ENCODE measurements at regions not wholly inside any gene's neighbourhood (a gene's known extent, or its start where the extent isn't known, plus 50 kb on each side); places are given as distances from the start of the nearest gene placed in this dataset.

DNA sequence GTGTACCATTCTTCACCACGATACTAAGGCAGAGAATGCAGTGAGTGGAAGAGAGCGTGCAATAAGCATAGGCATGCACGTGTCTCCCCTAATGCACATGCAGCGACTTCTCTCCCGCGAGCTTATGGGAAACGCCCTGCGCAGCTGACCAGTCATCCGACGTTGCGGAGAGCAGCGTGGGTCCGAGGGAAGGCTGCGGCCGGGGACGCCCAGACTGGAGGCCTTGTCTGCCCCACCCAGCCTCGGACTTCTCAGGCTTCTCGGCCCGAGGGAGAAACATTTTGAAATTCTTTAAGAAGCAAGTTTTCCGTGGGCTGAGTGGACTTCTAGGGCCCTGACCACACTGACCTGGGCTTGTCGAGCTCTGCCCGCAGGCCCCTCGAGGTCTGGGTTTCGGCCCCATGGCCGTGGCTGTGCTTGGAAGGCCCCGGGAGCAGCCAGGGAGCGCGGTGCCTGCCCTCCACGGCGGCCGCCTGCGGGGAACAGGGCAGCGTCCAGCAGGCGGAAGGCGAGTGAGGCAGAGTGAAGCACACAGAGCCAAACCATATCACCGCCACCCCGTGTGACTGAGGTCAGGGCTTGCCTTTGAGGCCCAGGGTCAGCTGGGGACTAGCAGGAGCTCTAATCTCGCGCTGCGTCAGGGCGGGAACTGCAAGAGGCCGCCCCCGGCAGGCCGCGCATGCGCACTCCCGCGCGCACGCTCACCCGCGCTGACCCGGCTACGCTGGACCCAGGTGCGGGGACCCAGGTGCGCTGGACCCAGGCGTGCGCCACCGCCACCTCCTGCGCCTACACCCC, 60.0 kb upstream of the IRX1 start:
- Histone ChIP-seq H3K27me3 (ENCODE audit: insufficient read depth, low read length, poor library complexity) (no peaks in the 10 kb centered on the region), H3K4me3 (ENCODE audit: low read depth in 1 of 2, low read length in 2 of 2) (no peak overlapping the region), H2AFZ (ENCODE audit: low read depth, low read length) (no peak overlapping the region), H3K36me3 (ENCODE audit: insufficient read depth, low read length) (no peaks in the 10 kb centered on the region), H3K9ac (ENCODE audit: low read depth, low read length) (no peak overlapping the region), H3K4me2 (ENCODE audit: insufficient read depth, low read length) (no peak overlapping the region), H3K27ac (ENCODE audit: low read length) (no peak overlapping the region), H3K79me2 (ENCODE audit: insufficient read depth, low read length) (no peaks in the 10 kb centered on the region), H3K4me1 (ENCODE audit: insufficient read depth, low read length) (no peaks in the 10 kb centered on the region), H4K20me1 (ENCODE audit: insufficient read depth, low read length) (no peaks in the 10 kb centered on the region), H3K9me3 (ENCODE audit: insufficient read depth, low read length, severe bottlenecking) (no peaks in the 10 kb centered on the region)
- DNase-seq (no peak), ATAC-seq (ENCODE audit: insufficient read depth, low read depth) (no peak)
- no peak for TF ChIP-seq EZH2 (IDR thresholded peaks at IDR 0.05; ENCODE audit: borderline replicate concordance, low read depth, low read length, severe bottlenecking)
- TF ChIP-seq, protein P1, sequence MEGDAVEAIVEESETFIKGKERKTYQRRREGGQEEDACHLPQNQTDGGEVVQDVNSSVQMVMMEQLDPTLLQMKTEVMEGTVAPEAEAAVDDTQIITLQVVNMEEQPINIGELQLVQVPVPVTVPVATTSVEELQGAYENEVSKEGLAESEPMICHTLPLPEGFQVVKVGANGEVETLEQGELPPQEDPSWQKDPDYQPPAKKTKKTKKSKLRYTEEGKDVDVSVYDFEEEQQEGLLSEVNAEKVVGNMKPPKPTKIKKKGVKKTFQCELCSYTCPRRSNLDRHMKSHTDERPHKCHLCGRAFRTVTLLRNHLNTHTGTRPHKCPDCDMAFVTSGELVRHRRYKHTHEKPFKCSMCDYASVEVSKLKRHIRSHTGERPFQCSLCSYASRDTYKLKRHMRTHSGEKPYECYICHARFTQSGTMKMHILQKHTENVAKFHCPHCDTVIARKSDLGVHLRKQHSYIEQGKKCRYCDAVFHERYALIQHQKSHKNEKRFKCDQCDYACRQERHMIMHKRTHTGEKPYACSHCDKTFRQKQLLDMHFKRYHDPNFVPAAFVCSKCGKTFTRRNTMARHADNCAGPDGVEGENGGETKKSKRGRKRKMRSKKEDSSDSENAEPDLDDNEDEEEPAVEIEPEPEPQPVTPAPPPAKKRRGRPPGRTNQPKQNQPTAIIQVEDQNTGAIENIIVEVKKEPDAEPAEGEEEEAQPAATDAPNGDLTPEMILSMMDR (IDR thresholded peaks at IDR 0.05; ENCODE audit: borderline replicate concordance, extremely low read depth, low read length, poor library complexity, severe bottlenecking), result no peak

- Histone ChIP-seq H4K20me1 (ENCODE audit: insufficient read depth, low read length) (no peaks in the 10 kb centered on the region), H3K9me3 (ENCODE audit: insufficient read depth, low read length, severe bottlenecking) (no peaks in the 10 kb centered on the region), H3K36me3 (ENCODE audit: insufficient read depth, low read length) (no peaks in the 10 kb centered on the region), H3K4me1 (ENCODE audit: insufficient read depth, low read length) (no peaks in the 10 kb centered on the region), H2AFZ (ENCODE audit: low read depth, low read length) (no peak overlapping the region), H3K4me2 (ENCODE audit: insufficient read depth, low read length) (no peak overlapping the region), H3K9ac (ENCODE audit: low read depth, low read length) (no peak overlapping the region), H3K79me2 (ENCODE audit: insufficient read depth, low read length) (no peaks in the 10 kb centered on the region), H3K4me3 (ENCODE audit: low read depth in 1 of 2, low read length in 2 of 2) (no peak overlapping the region), H3K27ac (ENCODE audit: low read length) (no peak overlapping the region), H3K27me3 (ENCODE audit: insufficient read depth, low read length, poor library complexity) (no peaks in the 10 kb centered on the region)
- ATAC-seq (ENCODE audit: insufficient read depth, low read depth) (no peak), DNase-seq (no peak)
- TF ChIP-seq EZH2 (IDR thresholded peaks at IDR 0.05; ENCODE audit: borderline replicate concordance, low read depth, low read length, severe bottlenecking), result no peak
- TF ChIP-seq, protein P1 (IDR thresholded peaks at IDR 0.05; ENCODE audit: borderline replicate concordance, extremely low read depth, low read length, poor library complexity, severe bottlenecking), result no peak
Observed at GRCh38 chr5:3534997-3535396, 60.6 kb upstream of the IRX1 start.

GRCh38 chr5:3531320-3531986, 64.2 kb upstream of the IRX1 start:
- H3K9me3 ChIP-seq (ENCODE audit: insufficient read depth, low read length, severe bottlenecking), result no peaks in the 10 kb centered on the region
- no peak for DNase-seq
- no peak overlapping the region for H3K4me2 ChIP-seq (ENCODE audit: insufficient read depth, low read length)

More at GRCh38 chr5:3531320-3531986, 64.2 kb upstream of the IRX1 start:
- Histone ChIP-seq H3K79me2 (ENCODE audit: insufficient read depth, low read length) (no peaks in the 10 kb centered on the region), H3K9ac (ENCODE audit: low read depth, low read length) (no peak overlapping the region), H2AFZ (ENCODE audit: low read depth, low read length) (no peak overlapping the region), H3K27me3 (ENCODE audit: insufficient read depth, low read length, poor library complexity) (no peaks in the 10 kb centered on the region), H3K27ac (ENCODE audit: low read length) (no peak overlapping the region), H4K20me1 (ENCODE audit: insufficient read depth, low read length) (no peaks in the 10 kb centered on the region), H3K36me3 (ENCODE audit: insufficient read depth, low read length) (no peaks in the 10 kb centered on the region), H3K4me1 (ENCODE audit: insufficient read depth, low read length) (peaks cover 9% of the 10 kb centered on the region), H3K4me3 (ENCODE audit: low read depth in 1 of 2, low read length in 2 of 2) (no peak overlapping the region)
- TF ChIP-seq EZH2 (IDR thresholded peaks at IDR 0.05; ENCODE audit: borderline replicate concordance, low read depth, low read length, severe bottlenecking), result no peak
- TF ChIP-seq, protein P1 (IDR thresholded peaks at IDR 0.05; ENCODE audit: borderline replicate concordance, extremely low read depth, low read length, poor library complexity, severe bottlenecking), result no peak
- ATAC-seq (ENCODE audit: insufficient read depth, low read depth), result no peak

Measured in DND-41 (cell line).